ENCODE measurements at regions not wholly inside any gene's neighbourhood (a gene's known extent, or its start where the extent isn't known, plus 50 kb on each side); places are given as distances from the start of the nearest gene placed in this dataset.

DNA sequence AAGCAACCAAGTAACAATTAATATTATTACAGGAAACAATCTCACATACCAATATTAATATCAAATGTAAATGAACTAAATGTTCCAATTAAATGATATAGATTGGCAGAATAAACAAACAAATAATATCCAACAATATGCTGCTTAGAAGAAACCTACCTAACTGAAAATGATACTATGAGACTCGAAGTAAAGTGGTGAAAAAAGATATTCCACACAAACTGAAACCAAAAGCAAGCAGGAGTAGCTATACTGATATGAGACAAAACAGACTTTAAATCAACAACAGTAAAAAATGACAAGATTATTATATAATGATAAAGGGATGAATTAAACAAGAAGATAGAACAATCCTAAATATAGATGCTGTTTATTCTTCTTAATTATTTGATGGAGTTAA lies 140.1 kb downstream of the SPANXN4 start:
- TF ChIP-seq CTCF (IDR thresholded peaks at IDR 0.05; ENCODE audit: insufficient read depth, low read depth, low read length) = no peak
- TF ChIP-seq EZH2 (IDR thresholded peaks at IDR 0.05; ENCODE audit: insufficient read depth, low read length) = no peak
